GM13976 (cell line): ENCODE measurements at regions not wholly inside any gene's neighbourhood (a gene's known extent, or its start where the extent isn't known, plus 50 kb on each side); places are given as distances from the start of the nearest gene placed in this dataset.
"Not testable (repeated sequence)": the region's sequence is repeated elsewhere in the genome, so short reads cannot be mapped to it uniquely, and the experiment has no call there.

Experiments
- DNase-seq: peaks from one replicate; pipeline ENCODE4 v3.0.0; 2012; ENCODE audit warnings: low spot score
- in situ Hi-C: fragments of 300-500 bp; cut with MboI; formaldehyde crosslinking; loops from one replicate; pipeline ENCODE4 v1.12.0; 2022; ENCODE audit warnings: low sequenced_read_pairs, mixed read lengths, inconsistent platforms; ENCODE audit not compliant: unreplicated experiment
- TF ChIP-seq, protein P1 (sequence below): IDR thresholded peaks from 2 replicates; pipeline ENCODE4 v1.5.1; 2012; ENCODE audit warnings: borderline replicate concordance, mild to moderate bottlenecking; ENCODE audit not compliant: insufficient read depth; ENCODE audit errors: extremely low read depth, missing control alignments, control extremely low read depth

- in situ Hi-C loops: no loop called here
- no peak for DNase-seq
- TF ChIP-seq, protein P1, sequence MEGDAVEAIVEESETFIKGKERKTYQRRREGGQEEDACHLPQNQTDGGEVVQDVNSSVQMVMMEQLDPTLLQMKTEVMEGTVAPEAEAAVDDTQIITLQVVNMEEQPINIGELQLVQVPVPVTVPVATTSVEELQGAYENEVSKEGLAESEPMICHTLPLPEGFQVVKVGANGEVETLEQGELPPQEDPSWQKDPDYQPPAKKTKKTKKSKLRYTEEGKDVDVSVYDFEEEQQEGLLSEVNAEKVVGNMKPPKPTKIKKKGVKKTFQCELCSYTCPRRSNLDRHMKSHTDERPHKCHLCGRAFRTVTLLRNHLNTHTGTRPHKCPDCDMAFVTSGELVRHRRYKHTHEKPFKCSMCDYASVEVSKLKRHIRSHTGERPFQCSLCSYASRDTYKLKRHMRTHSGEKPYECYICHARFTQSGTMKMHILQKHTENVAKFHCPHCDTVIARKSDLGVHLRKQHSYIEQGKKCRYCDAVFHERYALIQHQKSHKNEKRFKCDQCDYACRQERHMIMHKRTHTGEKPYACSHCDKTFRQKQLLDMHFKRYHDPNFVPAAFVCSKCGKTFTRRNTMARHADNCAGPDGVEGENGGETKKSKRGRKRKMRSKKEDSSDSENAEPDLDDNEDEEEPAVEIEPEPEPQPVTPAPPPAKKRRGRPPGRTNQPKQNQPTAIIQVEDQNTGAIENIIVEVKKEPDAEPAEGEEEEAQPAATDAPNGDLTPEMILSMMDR: no peak
Measured at GRCh38 chr15:84112025-84112424, 123.5 kb upstream of the GOLGA6L4 start.

DNA sequence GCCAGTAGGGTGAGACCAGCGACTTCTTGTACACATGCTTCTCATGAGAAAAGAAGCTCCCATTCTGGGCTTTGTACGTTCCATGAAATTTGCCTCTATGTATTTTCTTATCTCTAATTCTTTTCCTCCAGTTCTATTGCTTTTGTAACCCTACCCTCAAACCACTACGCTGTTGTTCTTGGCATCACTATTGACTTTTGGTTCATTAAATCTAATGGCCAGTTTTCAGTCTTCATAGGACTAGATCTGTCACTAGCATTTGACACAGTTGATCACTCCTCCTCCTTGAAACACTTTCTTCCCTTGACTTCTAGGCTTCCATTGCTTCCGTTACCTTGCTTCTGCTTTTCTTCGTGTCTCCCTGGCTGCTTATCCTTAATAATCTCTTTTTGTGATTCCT lies 121.7 kb upstream of the GOLGA6L4 start:
- no peak for DNase-seq
- TF ChIP-seq, protein P1: no peak
- in situ Hi-C loops: no loop called here

DNA sequence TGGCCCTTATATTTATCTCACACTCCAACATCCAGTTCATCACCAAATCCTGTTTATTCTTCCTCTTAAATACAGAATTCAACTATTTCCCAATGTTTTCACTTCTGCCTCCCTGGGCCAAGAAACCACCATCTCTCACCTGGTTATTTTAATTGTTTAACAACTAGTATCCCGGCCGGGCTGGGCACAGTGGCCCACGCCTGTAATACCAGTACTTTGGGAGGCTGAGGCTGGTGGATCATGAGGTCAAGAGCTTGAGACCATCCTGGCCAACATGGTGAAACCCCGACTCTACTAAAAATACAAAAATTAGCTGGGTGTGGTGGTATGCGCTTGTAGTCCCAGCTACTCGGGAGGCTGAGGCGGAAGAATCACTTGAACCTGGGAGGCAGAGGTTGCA lies 120.9 kb upstream of the GOLGA6L4 start:
- in situ Hi-C loops, DNase-seq: not testable (repeated sequence)

- in situ Hi-C loops, DNase-seq: not testable (repeated sequence)
Measured at GRCh38 chr15:84119351-84119750, 116.2 kb upstream of the GOLGA6L4 start.

GRCh38 chr15:84120903-84121302 lies 114.7 kb upstream of the GOLGA6L4 start:
- in situ Hi-C loops, DNase-seq: not testable (repeated sequence)

DNA sequence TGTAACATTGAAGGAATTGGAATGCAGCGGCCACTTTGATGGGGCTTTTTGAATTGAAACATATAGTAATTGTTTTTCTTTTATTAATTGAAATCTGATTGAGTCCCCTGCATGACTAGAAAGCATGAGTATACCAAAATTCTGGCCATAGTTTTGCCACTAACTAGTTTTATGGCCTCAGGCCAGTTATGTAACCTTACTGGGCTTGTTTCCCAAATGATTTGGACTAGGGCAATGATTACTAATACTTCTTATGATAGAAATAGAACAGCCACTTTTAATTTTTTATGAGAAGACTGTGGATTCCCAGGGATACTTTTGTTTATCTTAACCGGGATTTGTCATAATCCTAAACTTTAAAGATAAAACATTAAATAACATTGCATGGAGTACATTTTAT lies 106.9 kb upstream of the GOLGA6L4 start:
- DNase-seq, in situ Hi-C loops: not testable (repeated sequence)

DNA sequence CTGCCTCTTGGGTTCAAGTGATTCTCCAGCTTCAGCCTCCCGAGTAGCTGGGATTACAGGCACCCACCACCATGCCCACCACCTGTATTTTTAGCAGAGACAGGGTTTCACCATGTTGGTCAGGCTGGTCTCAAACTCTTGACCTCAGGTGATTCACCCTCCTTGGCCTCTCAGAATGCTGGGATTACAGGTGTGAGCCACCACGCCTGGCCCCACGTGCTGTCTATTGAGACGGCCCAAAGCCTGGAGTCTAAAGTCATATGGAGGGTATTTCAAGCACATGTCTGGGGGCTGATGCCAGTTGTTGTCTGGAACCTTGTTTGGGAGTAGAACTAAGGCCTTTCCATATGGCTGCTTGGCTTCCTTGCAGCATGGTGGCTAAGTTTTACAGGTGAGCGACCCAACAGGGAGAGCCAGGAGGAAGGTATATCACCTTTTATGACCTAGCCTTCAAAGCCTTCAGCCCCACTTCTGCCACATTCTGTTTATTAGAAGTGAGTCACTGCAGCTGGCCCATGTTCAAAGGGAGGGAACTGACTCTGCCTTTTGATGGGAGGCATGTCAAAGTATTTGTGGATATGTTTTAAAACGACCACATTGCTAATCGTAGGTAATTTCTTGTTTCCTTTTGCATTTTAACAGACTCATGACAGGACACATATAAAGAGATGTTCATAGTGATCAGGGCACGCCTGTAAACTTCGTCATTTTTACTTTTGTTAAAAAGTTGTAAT lies 105.3 kb upstream of the GOLGA6L4 start:
- in situ Hi-C loops, DNase-seq: not testable (repeated sequence)

DNA sequence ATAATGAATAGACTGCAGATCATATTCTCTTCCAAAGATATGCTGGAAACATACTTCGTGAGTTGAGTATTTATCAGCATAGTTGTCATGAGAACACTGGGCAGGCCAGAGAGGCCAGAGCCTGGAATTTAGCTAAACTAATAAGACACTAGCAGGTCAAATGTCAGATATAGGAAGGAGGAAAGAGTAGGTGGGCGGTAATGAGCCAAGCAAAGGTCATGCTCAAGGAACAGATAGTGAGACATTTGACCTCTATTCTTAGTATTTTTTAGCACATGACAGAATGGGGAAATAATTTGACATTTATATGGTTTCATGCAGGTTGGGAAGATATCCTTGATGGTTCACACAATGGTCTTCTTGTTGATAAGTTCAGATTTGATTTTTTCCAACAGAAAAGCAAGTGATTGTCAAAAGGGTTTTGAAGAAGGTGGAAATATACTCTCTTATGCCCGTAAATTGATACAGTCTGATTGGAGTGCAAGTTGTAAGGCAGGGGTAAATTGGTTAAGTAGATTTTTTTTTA lies 99.6 kb upstream of the GOLGA6L4 start:
- DNase-seq, in situ Hi-C loops: not testable (repeated sequence)

GRCh38 chr15:84142888-84143337 lies 92.7 kb upstream of the GOLGA6L4 start:
- DNase-seq: peak; percentile 64
- TF ChIP-seq, protein P1: peak; percentile 64
- in situ Hi-C loops: no loop called here

GRCh38 chr15:84143753-84144314 lies 91.7 kb upstream of the GOLGA6L4 start:
- no peak for DNase-seq
- TF ChIP-seq, protein P1: no peak
- in situ Hi-C loops: no loop called here

DNA sequence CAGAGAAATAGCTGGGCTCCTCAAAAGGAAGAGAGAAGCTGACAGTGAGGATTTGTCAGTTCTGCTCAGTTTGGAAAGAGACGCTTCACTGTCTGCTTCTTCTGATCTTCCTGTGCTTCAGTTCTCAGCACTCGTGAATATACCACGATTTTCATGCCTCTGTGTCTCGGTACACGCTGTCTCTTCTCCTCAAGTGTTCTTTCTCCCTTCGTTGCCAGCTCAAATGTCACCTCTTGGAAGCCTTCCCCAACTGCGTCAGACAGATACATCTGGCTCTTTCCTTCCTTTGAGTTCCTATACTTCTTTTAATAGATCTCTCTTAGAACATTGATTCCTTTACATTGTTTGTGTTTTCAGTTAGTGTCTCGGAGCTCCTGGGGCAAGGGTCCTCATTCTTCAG lies 90.6 kb upstream of the GOLGA6L4 start:
- DNase-seq, in situ Hi-C loops: not testable (repeated sequence)

- DNase-seq, in situ Hi-C loops: not testable (repeated sequence)
Measured at GRCh38 chr15:84146299-84146698, 89.3 kb upstream of the GOLGA6L4 start.

DNA sequence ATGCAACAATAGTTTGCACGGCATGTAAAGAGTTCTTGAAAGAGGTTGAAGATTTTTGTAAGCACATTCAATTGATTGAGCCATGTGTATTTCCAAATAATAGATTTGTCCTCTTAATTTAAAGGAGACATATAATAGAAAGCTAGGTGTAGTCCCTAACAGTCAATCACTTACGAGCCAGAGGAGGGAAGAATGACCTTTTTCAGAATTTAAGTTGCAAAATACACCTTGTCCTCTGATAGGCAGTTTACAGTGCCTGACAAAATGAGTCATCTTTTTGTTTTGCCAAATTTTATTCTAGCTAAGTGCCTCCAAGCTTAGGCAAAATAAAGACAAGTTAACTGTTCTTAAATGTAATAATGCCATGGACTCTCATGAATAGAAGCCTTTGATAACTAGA lies 88.3 kb upstream of the GOLGA6L4 start:
- DNase-seq, in situ Hi-C loops: not testable (repeated sequence)
